MCF 10A (cell line): ENCODE measurements at regions not wholly inside any gene's neighbourhood (a gene's known extent, or its start where the extent isn't known, plus 50 kb on each side); places are given as distances from the start of the nearest gene placed in this dataset.

Source experiments
- BruUV-seq: library from RNA; stranded (reverse); fragments of 400-500 nt; replicated peaks from 2 replicates; lab custom pipeline; 2021; lab: Mats Ljungman, UMichigan
- CTCF ChIA-PET: fragments of 300-600 bp; sonication (Branson Sonifier 250); formaldehyde crosslinking; extraction: SDS; loops from one replicate; lab custom pipeline; 2021; ENCODE audit warnings: antibody characterized with exemption, inconsistent platforms; lab: Yijun Ruan, JAX
- POLR2A ChIA-PET: fragments of 300-600, 350-650 bp; sonication (Branson Sonifier 250); formaldehyde crosslinking; extraction: SDS; loops from one replicate; lab custom pipeline; 2020; ENCODE audit warnings: antibody characterized with exemption, inconsistent platforms; lab: Yijun Ruan, JAX
- DNase-seq: peaks from one replicate; pipeline ENCODE4 v3.0.0-alpha.2; 2018; ENCODE audit not compliant: unreplicated experiment
- H3K27ac Mint-ChIP-seq: one replicate; pipeline ENCODE4 v1.8.0; 2022; ENCODE audit warnings: mild to moderate bottlenecking, low read depth, mixed read lengths; ENCODE audit not compliant: unreplicated experiment
- H3K27me3 Mint-ChIP-seq: one replicate; pipeline ENCODE4 v1.8.0; 2022; ENCODE audit warnings: mixed read lengths; ENCODE audit not compliant: insufficient read depth, unreplicated experiment
- H3K36me3 Mint-ChIP-seq: one replicate; pipeline ENCODE4 v1.8.0; 2022; ENCODE audit warnings: mild to moderate bottlenecking, moderate library complexity, mixed read lengths; ENCODE audit not compliant: insufficient read depth, unreplicated experiment
- H3K4me1 Mint-ChIP-seq: one replicate; pipeline ENCODE4 v1.8.0; 2022; ENCODE audit warnings: mixed read lengths; ENCODE audit not compliant: insufficient read depth, unreplicated experiment
- H3K4me3 Mint-ChIP-seq: one replicate; pipeline ENCODE4 v1.8.0; 2022; ENCODE audit warnings: mild to moderate bottlenecking, moderate library complexity, mixed read lengths; ENCODE audit not compliant: unreplicated experiment
- H3K9me3 Mint-ChIP-seq: one replicate; pipeline ENCODE4 v1.8.0; 2022; ENCODE audit warnings: mixed read lengths; ENCODE audit not compliant: unreplicated experiment
- intact Hi-C: fragments of 100-400 bp; cut with micrococcal nuclease; formaldehyde crosslinking; loops from 2 replicates; pipeline ENCODE4 v1.14.1; 2022
- TF ChIP-seq, protein P1 (sequence below): fragments of 200-600 bp; IDR thresholded peaks from one replicate; pipeline ENCODE4 v1.8.0; 2022; ENCODE audit warnings: antibody characterized with exemption, mild to moderate bottlenecking; ENCODE audit not compliant: unreplicated experiment

DNA sequence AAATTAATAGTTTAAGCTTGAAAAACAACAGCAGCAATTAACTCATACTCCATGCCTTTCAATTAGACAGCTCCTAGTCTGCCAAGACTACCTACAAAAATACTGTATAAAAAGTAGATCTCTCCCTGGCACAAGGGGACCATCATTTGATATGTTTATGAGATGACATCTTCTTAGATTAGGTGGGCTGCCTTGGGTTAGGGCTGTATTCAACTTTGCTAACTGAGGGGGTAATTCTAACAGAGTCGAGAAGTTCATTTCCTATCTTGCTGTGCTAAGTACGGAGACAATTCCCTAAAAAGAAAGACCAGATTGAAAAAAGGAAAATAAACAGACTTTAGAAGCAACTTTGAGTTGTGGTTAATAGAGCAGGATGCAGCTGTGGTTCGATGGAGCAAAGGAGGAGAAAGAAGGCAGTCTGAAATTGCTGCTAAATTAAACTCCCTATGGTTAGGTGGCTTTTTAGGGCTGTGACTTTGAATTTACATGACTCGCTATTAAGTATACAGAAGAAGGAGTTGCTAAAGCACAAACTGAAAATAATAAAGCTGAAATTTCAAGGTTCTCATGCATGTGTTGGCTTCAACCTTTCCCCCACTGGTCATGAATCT lies 75.4 kb downstream of the CDC7 start:
- no peaks in the 10 kb centered on the region for H3K9me3 Mint-ChIP-seq
- no TSS peak for BruUV-seq
- ChIA-PET CTCF (interaction anchor here (0.7 kb wide), 2 partner anchors 124 to 313 kb away, joined by 3 read pairs; no protein-coding TSS in a partner anchor), POLR2A (interaction anchor here (0.6 to 1.1 kb wide), 2 partner anchors 74 to 96 kb away, joined by 3 read pairs; no protein-coding TSS in a partner anchor)
- H3K27ac Mint-ChIP-seq = no peak overlapping the region
- H3K27me3 Mint-ChIP-seq = no peaks in the 10 kb centered on the region
- H3K36me3 Mint-ChIP-seq = no peaks in the 10 kb centered on the region
- no peak overlapping the region for H3K4me3 Mint-ChIP-seq
- no peaks in the 10 kb centered on the region for H3K4me1 Mint-ChIP-seq
- no peak for DNase-seq
- intact Hi-C loops = no loop called here
- TF ChIP-seq, protein P1, sequence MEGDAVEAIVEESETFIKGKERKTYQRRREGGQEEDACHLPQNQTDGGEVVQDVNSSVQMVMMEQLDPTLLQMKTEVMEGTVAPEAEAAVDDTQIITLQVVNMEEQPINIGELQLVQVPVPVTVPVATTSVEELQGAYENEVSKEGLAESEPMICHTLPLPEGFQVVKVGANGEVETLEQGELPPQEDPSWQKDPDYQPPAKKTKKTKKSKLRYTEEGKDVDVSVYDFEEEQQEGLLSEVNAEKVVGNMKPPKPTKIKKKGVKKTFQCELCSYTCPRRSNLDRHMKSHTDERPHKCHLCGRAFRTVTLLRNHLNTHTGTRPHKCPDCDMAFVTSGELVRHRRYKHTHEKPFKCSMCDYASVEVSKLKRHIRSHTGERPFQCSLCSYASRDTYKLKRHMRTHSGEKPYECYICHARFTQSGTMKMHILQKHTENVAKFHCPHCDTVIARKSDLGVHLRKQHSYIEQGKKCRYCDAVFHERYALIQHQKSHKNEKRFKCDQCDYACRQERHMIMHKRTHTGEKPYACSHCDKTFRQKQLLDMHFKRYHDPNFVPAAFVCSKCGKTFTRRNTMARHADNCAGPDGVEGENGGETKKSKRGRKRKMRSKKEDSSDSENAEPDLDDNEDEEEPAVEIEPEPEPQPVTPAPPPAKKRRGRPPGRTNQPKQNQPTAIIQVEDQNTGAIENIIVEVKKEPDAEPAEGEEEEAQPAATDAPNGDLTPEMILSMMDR = no peak

DNA sequence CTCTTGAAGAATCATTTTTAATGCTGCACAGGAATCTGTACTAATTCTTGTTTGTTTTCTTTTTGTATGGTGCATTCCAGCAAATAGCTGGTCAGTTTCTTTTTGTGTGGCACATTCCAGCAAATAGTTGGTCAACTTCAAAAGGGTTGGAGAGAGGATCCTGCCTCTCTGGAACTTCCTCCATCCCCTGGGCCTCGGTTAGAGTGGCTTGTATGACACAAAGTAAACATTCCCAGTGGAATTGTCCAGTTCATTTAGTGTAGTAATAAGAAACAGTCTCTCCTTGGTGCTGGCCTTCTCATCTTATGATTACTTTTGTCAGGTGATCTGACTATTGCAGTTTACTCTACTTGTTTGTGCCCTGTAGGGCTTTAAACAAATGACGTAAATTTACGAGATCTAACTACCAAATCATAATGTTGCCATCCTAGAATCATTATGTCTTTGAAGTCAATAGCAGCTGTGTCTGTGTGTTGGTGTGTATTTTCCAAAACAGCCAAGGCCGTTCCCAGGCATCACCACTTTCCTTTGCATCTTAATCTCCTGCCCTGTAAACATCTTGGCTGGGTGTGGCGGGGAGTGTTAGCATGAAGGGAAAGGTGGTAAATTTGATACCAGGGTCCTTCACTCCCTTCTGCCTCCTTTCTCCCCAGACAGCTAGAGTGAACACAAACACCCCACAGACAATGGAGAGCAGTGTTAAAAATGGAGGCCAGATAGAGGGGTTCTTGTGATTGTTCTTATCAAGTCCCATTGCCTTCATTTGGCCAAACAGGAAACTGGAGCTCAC lies 77.9 kb downstream of the CDC7 start:
- no TSS peak for BruUV-seq
- no peaks in the 10 kb centered on the region for H3K27me3 Mint-ChIP-seq
- intact Hi-C loops = no loop called here
- peaks cover 5% of the 10 kb centered on the region for H3K4me1 Mint-ChIP-seq
- H3K27ac Mint-ChIP-seq = no peak overlapping the region
- ChIA-PET CTCF (no interaction called here), POLR2A (interaction anchor here (0.5 to 1.0 kb wide), 4 partner anchors 9 to 338 kb away, joined by 3 to 4 read pairs (median 3); no protein-coding TSS in a partner anchor)
- no peak for DNase-seq
- no peak overlapping the region for H3K4me3 Mint-ChIP-seq
- TF ChIP-seq, protein P1 = no peak
- no peaks in the 10 kb centered on the region for H3K36me3 Mint-ChIP-seq
- no peaks in the 10 kb centered on the region for H3K9me3 Mint-ChIP-seq

DNA sequence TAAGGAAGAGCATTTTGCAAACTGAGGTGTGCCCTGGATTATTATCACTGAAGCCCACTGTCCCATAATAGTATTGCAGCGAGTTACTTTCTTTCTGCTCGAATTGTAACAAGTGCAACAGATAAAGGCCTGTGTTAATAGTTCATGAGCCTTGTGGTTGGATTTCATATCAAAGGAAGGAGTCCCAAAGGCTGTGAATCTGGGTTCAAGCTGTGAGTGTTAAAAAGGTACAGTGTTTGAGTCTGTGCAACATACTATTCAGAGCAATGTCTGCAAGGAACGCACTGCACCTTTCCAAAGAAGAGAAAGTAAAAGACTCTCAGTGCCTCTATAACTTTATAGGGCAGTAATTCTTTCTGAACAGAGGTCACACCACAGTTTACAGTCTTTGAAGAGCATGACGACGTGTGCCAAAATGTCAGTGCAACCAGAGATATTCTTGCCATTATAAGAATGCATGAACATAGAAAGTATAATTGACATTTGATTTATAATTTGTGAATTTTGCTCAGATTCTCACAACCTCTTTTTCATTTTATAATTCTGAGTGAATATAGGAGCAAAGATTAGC lies 79.1 kb downstream of the CDC7 start:
- no peaks in the 10 kb centered on the region for H3K27me3 Mint-ChIP-seq

More for the DNA sequence above, 79.1 kb downstream of the CDC7 start:
- Mint-ChIP-seq H3K4me3 (no peak overlapping the region), H3K4me1 (peaks cover 5% of the 10 kb centered on the region), H3K9me3 (no peaks in the 10 kb centered on the region), H3K36me3 (no peaks in the 10 kb centered on the region), H3K27ac (no peak overlapping the region)
- TF ChIP-seq, protein P1 = no peak
- ChIA-PET POLR2A (no interaction called here), CTCF (interaction anchor here (1.0 kb wide), 1 partner anchor 10 kb away, joined by 3 read pairs; no protein-coding TSS in a partner anchor)
- DNase-seq = no peak
- intact Hi-C loops = no loop called here
- no TSS peak for BruUV-seq
